ENCODE measurements at regions not wholly inside any gene's neighbourhood (a gene's known extent, or its start where the extent isn't known, plus 50 kb on each side); places are given as distances from the start of the nearest gene placed in this dataset.

- Histone ChIP-seq H3K4me1 (no peaks in the 10 kb centered on the region), H3K36me3 (no peaks in the 10 kb centered on the region), H3K9me3 (no peaks in the 10 kb centered on the region), H3K4me3 (ENCODE audit: low read depth, low read length) (no peak overlapping the region), H3K27me3 (no peaks in the 10 kb centered on the region)
- TF ChIP-seq CTCF (IDR thresholded peaks at IDR 0.05; ENCODE audit: low read depth, low read length): no peak
- DNase-seq: no peak
These were observed 251.4 kb upstream of the POF1B start for GRCh38 chrX:85630901-85631300.

- peak; percentile 60 for TF ChIP-seq CTCF (IDR thresholded peaks at IDR 0.05; ENCODE audit: low read depth, low read length)
- no peak for DNase-seq
- Histone ChIP-seq H3K27me3 (no peaks in the 10 kb centered on the region), H3K9me3 (no peaks in the 10 kb centered on the region), H3K4me3 (ENCODE audit: low read depth, low read length) (no peak overlapping the region), H3K4me1 (no peaks in the 10 kb centered on the region), H3K36me3 (no peaks in the 10 kb centered on the region)
These were observed 247.9 kb upstream of the POF1B start for GRCh38 chrX:85627363-85627762.

- Histone ChIP-seq H3K4me3 (ENCODE audit: low read depth, low read length) (no peak overlapping the region), H3K4me1 (no peaks in the 10 kb centered on the region), H3K9me3 (no peaks in the 10 kb centered on the region), H3K27me3 (no peaks in the 10 kb centered on the region), H3K36me3 (no peaks in the 10 kb centered on the region)
- no peak for TF ChIP-seq CTCF (IDR thresholded peaks at IDR 0.05; ENCODE audit: low read depth, low read length)
- DNase-seq: no peak
These were observed 243.2 kb upstream of the POF1B start for GRCh38 chrX:85622635-85623034.

GRCh38 chrX:85620466-85620865, 241.0 kb upstream of the POF1B start:
- no peak overlapping the region for H3K4me3 ChIP-seq (ENCODE audit: low read depth, low read length)
- TF ChIP-seq CTCF (IDR thresholded peaks at IDR 0.05; ENCODE audit: low read depth, low read length): no peak
- no peak for DNase-seq
- H3K9me3 ChIP-seq: no peaks in the 10 kb centered on the region
- H3K36me3 ChIP-seq: no peaks in the 10 kb centered on the region
- H3K4me1 ChIP-seq: no peaks in the 10 kb centered on the region
- H3K27me3 ChIP-seq: no peaks in the 10 kb centered on the region

- H3K4me1 ChIP-seq: no peaks in the 10 kb centered on the region
- H3K9me3 ChIP-seq: no peaks in the 10 kb centered on the region
- DNase-seq: no peak
- no peaks in the 10 kb centered on the region for H3K36me3 ChIP-seq
- H3K27me3 ChIP-seq: no peaks in the 10 kb centered on the region
- H3K4me3 ChIP-seq (ENCODE audit: low read depth, low read length): no peak overlapping the region
- no peak for TF ChIP-seq CTCF (IDR thresholded peaks at IDR 0.05; ENCODE audit: low read depth, low read length)
These were observed 240.5 kb upstream of the POF1B start for GRCh38 chrX:85619962-85620361.

GRCh38 chrX:85611926-85612325, 232.5 kb upstream of the POF1B start:
- no peaks in the 10 kb centered on the region for H3K4me1 ChIP-seq
- H3K36me3 ChIP-seq: no peaks in the 10 kb centered on the region
- no peaks in the 10 kb centered on the region for H3K27me3 ChIP-seq
- TF ChIP-seq CTCF (IDR thresholded peaks at IDR 0.05; ENCODE audit: low read depth, low read length): peak; percentile 22; the same call in 1 of the 2 replicates
- no peak for DNase-seq
- H3K9me3 ChIP-seq: no peaks in the 10 kb centered on the region
- no peak overlapping the region for H3K4me3 ChIP-seq (ENCODE audit: low read depth, low read length)
